ENCODE measurements at regions not wholly inside any gene's neighbourhood (a gene's known extent, or its start where the extent isn't known, plus 50 kb on each side); places are given as distances from the start of the nearest gene placed in this dataset.

DNA sequence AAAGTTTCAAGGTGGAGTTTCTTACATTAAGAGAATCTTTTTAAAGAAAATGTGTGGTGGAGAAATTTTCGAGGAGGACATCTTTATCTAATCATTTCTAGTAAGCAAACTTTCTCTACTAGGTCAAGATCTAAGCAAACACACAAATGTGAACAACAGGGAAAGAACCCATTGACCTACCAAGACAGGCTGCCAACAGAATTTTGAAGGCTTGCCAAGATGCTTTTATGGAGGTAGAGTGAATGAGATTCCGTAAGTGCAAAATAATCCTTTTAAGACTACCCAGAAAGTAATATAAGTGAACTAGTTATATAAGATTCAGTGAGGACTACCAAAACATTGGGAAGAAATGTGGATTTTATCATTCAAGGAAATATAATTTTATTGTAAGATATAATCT is 357.1 kb upstream of the PDE3A start:
- TF ChIP-seq HDGF (IDR thresholded peaks at IDR 0.05; ENCODE audit: borderline replicate concordance) (no peak), NFRKB (IDR thresholded peaks at IDR 0.05) (no peak), ZNF384 (IDR thresholded peaks at IDR 0.05) (no peak)

All from HEK293T (cell line).